CD4-positive, alpha-beta memory T cell (primary cell): ENCODE measurements at regions not wholly inside any gene's neighbourhood (a gene's known extent, or its start where the extent isn't known, plus 50 kb on each side); places are given as distances from the start of the nearest gene placed in this dataset.
A peak's percentile ranks its signal among the peaks of the same experiment; 100 is the strongest.

Experiments
- CTCF ChIA-PET: fragments of 350-600 bp; sonication (Branson Sonifier 250); formaldehyde crosslinking; loops from one replicate; lab custom pipeline; 2021; ENCODE audit warnings: inconsistent platforms; ENCODE audit not compliant: partially characterized antibody; lab: Charles Lee
- POLR2A ChIA-PET: fragments of 350-600 bp; sonication (Branson Sonifier 250); formaldehyde crosslinking; loops from one replicate; lab custom pipeline; 2021; ENCODE audit not compliant: partially characterized antibody; lab: Charles Lee
- DNase-seq, 5 donors: peaks; one replicate each; pipeline versions ENCODE4 v3.0.0 to v3.0.0-alpha.2; 2020 to 2022; ENCODE audit warnings: mixed read lengths in 1 of 5
- H3K27ac ChIP-seq: one replicate; pipeline ENCODE4 v1.7.0; 2013; ENCODE audit warnings: low read depth, low read length
- H3K27me3 ChIP-seq: 2 replicates; pipeline ENCODE4 v1.7.0; 2013; ENCODE audit warnings: mild to moderate bottlenecking, low read length, moderate library complexity; ENCODE audit not compliant: insufficient read depth
- H3K36me3 ChIP-seq: 2 replicates; pipeline ENCODE4 v1.7.0; 2013; ENCODE audit warnings: mild to moderate bottlenecking, low read length, moderate library complexity; ENCODE audit not compliant: insufficient read depth
- H3K4me1 ChIP-seq: 2 replicates; pipeline ENCODE4 v1.7.0; 2013; ENCODE audit warnings: mild to moderate bottlenecking, low read length, moderate library complexity; ENCODE audit not compliant: insufficient read depth
- H3K4me3 ChIP-seq, 2 donors: one replicate each; pipeline ENCODE4 v1.7.0; 2013; ENCODE audit warnings: low read length in 2 of 2, mild to moderate bottlenecking in 1 of 2
- H3K9me3 ChIP-seq, 2 donors: one replicate each; pipeline ENCODE4 v1.7.0; 2013; ENCODE audit warnings: low read length in 2 of 2, control low read depth in 1 of 2; ENCODE audit not compliant: control insufficient read depth in 1 of 2
- H3K27ac Mint-ChIP-seq, 7 donors: one replicate each; pipeline ENCODE4 v1.8.0; 2020 to 2021; ENCODE audit warnings: mixed read lengths in 7 of 7, mild to moderate bottlenecking in 6 of 7, inconsistent platforms in 3 of 7, moderate library complexity in 3 of 7
- H3K27me3 Mint-ChIP-seq, 2 donors: one replicate each; pipeline ENCODE4 v1.8.0; 2020 to 2021; ENCODE audit warnings: mixed read lengths in 2 of 2
- H3K36me3 Mint-ChIP-seq, 2 donors: one replicate each; pipeline ENCODE4 v1.8.0; 2020 to 2021; ENCODE audit warnings: mixed read lengths in 2 of 2, inconsistent platforms in 1 of 2, mild to moderate bottlenecking in 1 of 2
- H3K4me1 Mint-ChIP-seq, 4 donors: one replicate each; pipeline ENCODE4 v1.8.0; 2020 to 2021; ENCODE audit warnings: mixed read lengths in 4 of 4, mild to moderate bottlenecking in 1 of 4
- H3K4me3 Mint-ChIP-seq, 8 donors: one replicate each; pipeline ENCODE4 v1.8.0; 2020 to 2021; ENCODE audit warnings: mixed read lengths in 8 of 8, mild to moderate bottlenecking in 7 of 8, moderate library complexity in 6 of 8, inconsistent platforms in 3 of 8
- H3K9me3 Mint-ChIP-seq, 8 donors: one replicate each; pipeline ENCODE4 v1.8.0; 2020 to 2021; ENCODE audit warnings: mixed read lengths in 8 of 8, mild to moderate bottlenecking in 5 of 8, inconsistent platforms in 3 of 8, moderate library complexity in 1 of 8
- intact Hi-C: fragments of 100-400 bp; cut with micrococcal nuclease; formaldehyde crosslinking; loops from one replicate; pipeline ENCODE4 v1.15.1; 2023

- H3K27me3 Mint-ChIP-seq = no peaks in the 10 kb centered on the region
- H3K27ac Mint-ChIP-seq = no peak overlapping the region
- intact Hi-C loops = no loop called here
- DNase-seq = no peak
- Histone ChIP-seq H3K4me3 (no peak overlapping the region), H3K36me3 (no peaks in the 10 kb centered on the region), H3K27me3 (no peaks in the 10 kb centered on the region), H3K27ac (no peak overlapping the region), H3K4me1 (no peaks in the 10 kb centered on the region), H3K9me3 (no peaks in the 10 kb centered on the region)
- no peaks in the 10 kb centered on the region for H3K36me3 Mint-ChIP-seq
- ChIA-PET POLR2A (no interaction called here), CTCF (no interaction called here)
- peaks cover 0 to 10% (median 4%) of the 10 kb centered on the region in 8 donors for H3K9me3 Mint-ChIP-seq
- H3K4me3 Mint-ChIP-seq = no peak overlapping the region
- no peaks in the 10 kb centered on the region for H3K4me1 Mint-ChIP-seq
Measured at GRCh38 chr4:63315651-63316050, 1093.6 kb downstream of the TECRL start.

- POLR2A ChIA-PET = no interaction called here
- H3K4me3 ChIP-seq = no peak overlapping the region
- H3K9me3 Mint-ChIP-seq = peaks cover 0 to 13% (median 6%) of the 10 kb centered on the region in 8 donors
- no peaks in the 10 kb centered on the region for H3K36me3 ChIP-seq
- H3K27ac ChIP-seq = no peak overlapping the region
- no peaks in the 10 kb centered on the region for H3K9me3 ChIP-seq
- CTCF ChIA-PET = interaction anchor here (0.6 kb wide), 1 partner anchor 392 kb away, joined by 3 read pairs; no protein-coding TSS in a partner anchor
- H3K4me3 Mint-ChIP-seq = no peak overlapping the region
- H3K36me3 Mint-ChIP-seq = no peaks in the 10 kb centered on the region
- intact Hi-C loops = no loop called here
- no peak for DNase-seq
- H3K27me3 Mint-ChIP-seq = no peaks in the 10 kb centered on the region
- no peak overlapping the region for H3K27ac Mint-ChIP-seq
- no peaks in the 10 kb centered on the region for H3K27me3 ChIP-seq
- no peaks in the 10 kb centered on the region for H3K4me1 Mint-ChIP-seq
- no peaks in the 10 kb centered on the region for H3K4me1 ChIP-seq
Measured at GRCh38 chr4:63308697-63309096, 1100.6 kb downstream of the TECRL start.

DNA sequence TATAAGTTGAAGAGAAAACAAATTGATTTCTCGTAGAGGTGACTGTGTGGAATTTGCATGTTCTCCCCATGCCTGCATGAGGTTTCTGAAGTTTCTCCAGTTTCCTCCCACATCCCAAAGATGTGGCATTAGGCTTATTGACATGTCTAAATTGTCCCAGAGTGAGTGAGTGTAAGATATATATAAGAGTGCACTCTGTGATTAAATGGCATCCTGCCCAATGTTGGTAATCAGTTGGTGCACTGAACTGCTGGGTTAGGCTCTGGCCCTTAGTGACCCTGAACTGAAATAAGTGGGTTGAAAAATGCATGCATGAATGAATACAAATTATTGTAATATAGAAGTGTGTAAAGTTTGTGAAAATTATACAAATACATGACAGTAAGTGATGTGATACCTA lies 1106.5 kb downstream of the TECRL start:
- H3K27ac Mint-ChIP-seq = no peak overlapping the region
- intact Hi-C loops = no loop called here
- no peaks in the 10 kb centered on the region for H3K27me3 ChIP-seq
- H3K36me3 Mint-ChIP-seq = no peaks in the 10 kb centered on the region
- H3K27me3 Mint-ChIP-seq = no peaks in the 10 kb centered on the region
- DNase-seq = no peak
- no peak overlapping the region for H3K4me3 Mint-ChIP-seq
- ChIA-PET POLR2A (no interaction called here), CTCF (no interaction called here)
- H3K27ac ChIP-seq = no peak overlapping the region
- H3K4me1 ChIP-seq = no peaks in the 10 kb centered on the region
- no peaks in the 10 kb centered on the region for H3K9me3 ChIP-seq
- H3K9me3 Mint-ChIP-seq = peaks cover 0 to 12% (median 7%) of the 10 kb centered on the region in 8 donors
- H3K36me3 ChIP-seq = no peaks in the 10 kb centered on the region
- H3K4me3 ChIP-seq = no peak overlapping the region
- no peaks in the 10 kb centered on the region for H3K4me1 Mint-ChIP-seq

DNA sequence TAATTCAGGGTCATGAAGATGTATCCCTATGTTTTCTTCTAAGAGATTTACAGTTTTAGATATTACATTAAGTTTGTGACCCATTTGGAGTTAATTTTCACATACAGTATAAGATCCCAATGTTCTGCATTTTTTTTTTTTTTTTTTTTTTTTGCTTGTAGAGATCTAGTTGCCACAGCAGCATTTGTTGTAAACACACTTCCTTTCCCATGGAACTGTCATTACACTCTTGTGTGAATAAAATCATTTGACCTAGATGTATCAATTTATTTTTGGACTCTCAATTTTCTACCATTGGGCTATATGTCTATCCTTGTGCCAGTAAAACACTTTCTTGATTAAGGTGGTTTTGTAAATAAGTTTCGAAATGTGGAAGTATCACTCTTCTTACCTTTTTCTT lies 1107.2 kb downstream of the TECRL start:
- Histone ChIP-seq H3K36me3 (no peaks in the 10 kb centered on the region), H3K27ac (no peak overlapping the region), H3K4me1 (no peaks in the 10 kb centered on the region), H3K4me3 (no peak overlapping the region), H3K9me3 (no peaks in the 10 kb centered on the region), H3K27me3 (no peaks in the 10 kb centered on the region)
- H3K27me3 Mint-ChIP-seq = no peaks in the 10 kb centered on the region
- DNase-seq = no peak
- H3K36me3 Mint-ChIP-seq = no peaks in the 10 kb centered on the region
- ChIA-PET POLR2A (no interaction called here), CTCF (no interaction called here)
- no peaks in the 10 kb centered on the region for H3K4me1 Mint-ChIP-seq
- no peak overlapping the region for H3K4me3 Mint-ChIP-seq
- H3K27ac Mint-ChIP-seq = no peak overlapping the region
- intact Hi-C loops = no loop called here
- peaks cover 0 to 13% (median 9%) of the 10 kb centered on the region in 8 donors for H3K9me3 Mint-ChIP-seq

GRCh38 chr4:63296773-63297172 lies 1112.5 kb downstream of the TECRL start:
- H3K4me3 Mint-ChIP-seq = no peak overlapping the region
- H3K27me3 Mint-ChIP-seq = no peaks in the 10 kb centered on the region
- H3K4me1 ChIP-seq = no peaks in the 10 kb centered on the region
- POLR2A ChIA-PET = no interaction called here
- H3K27ac ChIP-seq = no peak overlapping the region
- no peaks in the 10 kb centered on the region for H3K27me3 ChIP-seq
- H3K27ac Mint-ChIP-seq = no peak overlapping the region
- no peaks in the 10 kb centered on the region for H3K9me3 ChIP-seq
- CTCF ChIA-PET = no interaction called here
- no peak overlapping the region for H3K4me3 ChIP-seq
- H3K9me3 Mint-ChIP-seq = peaks cover 0 to 9% (median 3%) of the 10 kb centered on the region in 8 donors
- H3K36me3 Mint-ChIP-seq = no peaks in the 10 kb centered on the region
- intact Hi-C loops = no loop called here
- H3K36me3 ChIP-seq = no peaks in the 10 kb centered on the region
- H3K4me1 Mint-ChIP-seq = no peaks in the 10 kb centered on the region
- no peak for DNase-seq

DNA sequence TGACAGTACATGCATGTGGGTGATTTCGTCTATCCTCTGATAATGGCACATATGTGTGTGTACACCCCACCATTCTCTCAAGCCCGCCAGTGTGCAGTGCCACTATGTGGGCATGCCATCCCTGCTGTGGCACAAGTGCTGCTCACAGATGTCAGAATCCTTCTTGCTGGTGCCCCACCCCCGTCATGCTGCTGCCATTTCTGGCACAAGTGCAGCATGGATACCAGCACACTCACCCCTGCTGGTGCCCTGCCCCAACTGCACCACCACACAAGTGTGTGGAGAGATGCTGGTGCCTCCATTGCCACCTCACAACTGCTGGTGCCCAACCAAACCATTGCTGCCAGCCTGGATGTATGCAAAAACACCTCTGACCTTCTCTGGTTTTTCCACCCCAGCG lies 1133.8 kb downstream of the TECRL start:
- H3K4me3 ChIP-seq = no peak overlapping the region
- H3K9me3 ChIP-seq = no peaks in the 10 kb centered on the region
- H3K4me3 Mint-ChIP-seq = no peak overlapping the region
- no peaks in the 10 kb centered on the region for H3K4me1 ChIP-seq
- no peaks in the 10 kb centered on the region for H3K36me3 ChIP-seq
- H3K36me3 Mint-ChIP-seq = no peaks in the 10 kb centered on the region
- no peaks in the 10 kb centered on the region for H3K27me3 Mint-ChIP-seq
- ChIA-PET POLR2A (no interaction called here), CTCF (no interaction called here)
- peaks cover 5 to 29% (median 11%) of the 10 kb centered on the region in 8 donors for H3K9me3 Mint-ChIP-seq
- no peaks in the 10 kb centered on the region for H3K27me3 ChIP-seq
- intact Hi-C loops = no loop called here
- H3K4me1 Mint-ChIP-seq = no peaks in the 10 kb centered on the region
- H3K27ac Mint-ChIP-seq = no peak overlapping the region
- DNase-seq = peak in 1 of 5 donors; percentile 24
- H3K27ac ChIP-seq = no peak overlapping the region

GRCh38 chr4:63269156-63269555 lies 1140.1 kb downstream of the TECRL start:
- Mint-ChIP-seq H3K9me3 (peaks cover 0 to 13% (median 5%) of the 10 kb centered on the region in 8 donors), H3K27me3 (no peaks in the 10 kb centered on the region), H3K4me1 (no peaks in the 10 kb centered on the region), H3K36me3 (no peaks in the 10 kb centered on the region), H3K4me3 (no peak overlapping the region), H3K27ac (no peak overlapping the region)
- Histone ChIP-seq H3K27ac (no peak overlapping the region), H3K4me1 (no peaks in the 10 kb centered on the region), H3K36me3 (no peaks in the 10 kb centered on the region), H3K4me3 (no peak overlapping the region), H3K27me3 (no peaks in the 10 kb centered on the region), H3K9me3 (no peaks in the 10 kb centered on the region)
- intact Hi-C loops = no loop called here
- DNase-seq = no peak
- POLR2A ChIA-PET = no interaction called here
- CTCF ChIA-PET = no interaction called here

- Histone ChIP-seq H3K27me3 (no peaks in the 10 kb centered on the region), H3K4me1 (no peaks in the 10 kb centered on the region), H3K27ac (no peak overlapping the region), H3K36me3 (no peaks in the 10 kb centered on the region), H3K9me3 (no peaks in the 10 kb centered on the region), H3K4me3 (no peak overlapping the region)
- intact Hi-C loops = no loop called here
- no peaks in the 10 kb centered on the region for H3K27me3 Mint-ChIP-seq
- peaks cover 0 to 8% (median 4%) of the 10 kb centered on the region in 8 donors for H3K9me3 Mint-ChIP-seq
- POLR2A ChIA-PET = no interaction called here
- H3K27ac Mint-ChIP-seq = no peak overlapping the region
- no peaks in the 10 kb centered on the region for H3K4me1 Mint-ChIP-seq
- no peaks in the 10 kb centered on the region for H3K36me3 Mint-ChIP-seq
- H3K4me3 Mint-ChIP-seq = no peak overlapping the region
- no peak for DNase-seq
- CTCF ChIA-PET = no interaction called here
Measured at GRCh38 chr4:63233671-63234070, 1175.6 kb downstream of the TECRL start.
